Activated CD8-positive, alpha-beta T cell treated with anti-CD3 and anti-CD28 coated beads for 36 hours (primary cell): ENCODE measurements at regions not wholly inside any gene's neighbourhood (a gene's known extent, or its start where the extent isn't known, plus 50 kb on each side); places are given as distances from the start of the nearest gene placed in this dataset.

Experiments
- ATAC-seq: fragments of 200-7000 bp; cut with Tn5 transposase; one replicate; pipeline ENCODE4 v1.10.0; 2021; ENCODE audit warnings: mild to moderate bottlenecking, moderate library complexity
- CTCF ChIA-PET: fragments of 350-600 bp; sonication (Branson Sonifier 250); formaldehyde crosslinking; loops from one replicate; lab custom pipeline; 2021; ENCODE audit warnings: antibody characterized with exemption; lab: Charles Lee
- POLR2A ChIA-PET: fragments of 350-600 bp; sonication (Branson Sonifier 250); formaldehyde crosslinking; loops from one replicate; lab custom pipeline; 2021; ENCODE audit warnings: antibody characterized with exemption; lab: Charles Lee
- DNase-seq: peaks from one replicate; pipeline ENCODE4 v3.0.0-alpha.2; 2020
- H3K27ac Mint-ChIP-seq: one replicate; pipeline ENCODE4 v1.8.0; 2021; ENCODE audit warnings: mild to moderate bottlenecking, mixed read lengths
- H3K27me3 Mint-ChIP-seq: one replicate; pipeline ENCODE4 v1.8.0; 2021; ENCODE audit warnings: mixed read lengths
- H3K36me3 Mint-ChIP-seq: one replicate; pipeline ENCODE4 v1.8.0; 2021; ENCODE audit warnings: low read depth, mixed read lengths
- H3K4me1 Mint-ChIP-seq: one replicate; pipeline ENCODE4 v1.8.0; 2021; ENCODE audit warnings: low read depth, mixed read lengths
- H3K4me3 Mint-ChIP-seq: one replicate; pipeline ENCODE4 v1.8.0; 2021; ENCODE audit warnings: mild to moderate bottlenecking, moderate library complexity, mixed read lengths
- H3K9me3 Mint-ChIP-seq: one replicate; pipeline ENCODE4 v1.8.0; 2021; ENCODE audit warnings: mixed read lengths
- intact Hi-C: fragments of 100-400 bp; cut with micrococcal nuclease; formaldehyde crosslinking; loops from one replicate; pipeline ENCODE4 v1.10.0; 2022
- TF ChIP-seq, protein P1 (sequence below): fragments of 200-600 bp; IDR thresholded peaks from one replicate; pipeline ENCODE4 v1.8.0; 2022; ENCODE audit warnings: antibody characterized with exemption, mild to moderate bottlenecking

DNA sequence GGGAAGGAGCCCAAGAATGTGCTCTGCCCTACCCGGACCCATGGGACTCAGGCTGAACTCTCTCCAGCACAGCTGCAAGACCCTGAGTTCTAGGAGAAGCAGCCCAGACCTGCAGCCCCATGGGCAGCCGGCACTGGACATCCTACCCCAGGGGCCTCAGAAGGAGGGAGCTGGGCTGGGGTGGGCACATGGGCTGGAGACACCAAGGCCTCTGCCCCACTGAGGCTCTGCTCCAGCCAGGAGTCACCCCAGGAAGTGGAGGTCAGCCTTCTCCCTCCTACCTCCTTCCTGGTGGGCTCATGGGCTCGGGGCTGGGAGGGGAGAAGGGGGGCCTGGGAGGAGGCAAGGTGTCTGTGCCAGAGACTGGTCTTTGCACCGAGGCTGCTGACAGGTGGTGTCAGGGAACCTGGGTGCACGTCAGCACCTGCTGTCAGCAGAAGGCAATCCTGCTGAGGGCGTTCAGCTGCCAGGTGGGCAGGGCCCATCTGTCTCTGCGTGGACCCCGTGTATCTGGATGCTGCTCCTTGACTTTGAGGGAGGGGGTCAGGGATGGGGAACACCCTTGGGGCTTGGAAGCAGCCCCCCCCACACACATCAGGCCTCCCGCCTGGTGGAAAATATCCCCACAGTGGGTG is 95.2 kb downstream of the PDGFA start:
- no peak for ATAC-seq
- CTCF ChIA-PET, result no interaction called here
- Mint-ChIP-seq H3K27me3 (no peaks in the 10 kb centered on the region), H3K4me1 (no peaks in the 10 kb centered on the region), H3K9me3 (no peaks in the 10 kb centered on the region), H3K27ac (no peak overlapping the region), H3K36me3 (no peaks in the 10 kb centered on the region), H3K4me3 (no peak overlapping the region)
- TF ChIP-seq, protein P1, sequence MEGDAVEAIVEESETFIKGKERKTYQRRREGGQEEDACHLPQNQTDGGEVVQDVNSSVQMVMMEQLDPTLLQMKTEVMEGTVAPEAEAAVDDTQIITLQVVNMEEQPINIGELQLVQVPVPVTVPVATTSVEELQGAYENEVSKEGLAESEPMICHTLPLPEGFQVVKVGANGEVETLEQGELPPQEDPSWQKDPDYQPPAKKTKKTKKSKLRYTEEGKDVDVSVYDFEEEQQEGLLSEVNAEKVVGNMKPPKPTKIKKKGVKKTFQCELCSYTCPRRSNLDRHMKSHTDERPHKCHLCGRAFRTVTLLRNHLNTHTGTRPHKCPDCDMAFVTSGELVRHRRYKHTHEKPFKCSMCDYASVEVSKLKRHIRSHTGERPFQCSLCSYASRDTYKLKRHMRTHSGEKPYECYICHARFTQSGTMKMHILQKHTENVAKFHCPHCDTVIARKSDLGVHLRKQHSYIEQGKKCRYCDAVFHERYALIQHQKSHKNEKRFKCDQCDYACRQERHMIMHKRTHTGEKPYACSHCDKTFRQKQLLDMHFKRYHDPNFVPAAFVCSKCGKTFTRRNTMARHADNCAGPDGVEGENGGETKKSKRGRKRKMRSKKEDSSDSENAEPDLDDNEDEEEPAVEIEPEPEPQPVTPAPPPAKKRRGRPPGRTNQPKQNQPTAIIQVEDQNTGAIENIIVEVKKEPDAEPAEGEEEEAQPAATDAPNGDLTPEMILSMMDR, result no peak
- intact Hi-C loops, result no loop called here
- no peak for DNase-seq
- POLR2A ChIA-PET, result no interaction called here

DNA sequence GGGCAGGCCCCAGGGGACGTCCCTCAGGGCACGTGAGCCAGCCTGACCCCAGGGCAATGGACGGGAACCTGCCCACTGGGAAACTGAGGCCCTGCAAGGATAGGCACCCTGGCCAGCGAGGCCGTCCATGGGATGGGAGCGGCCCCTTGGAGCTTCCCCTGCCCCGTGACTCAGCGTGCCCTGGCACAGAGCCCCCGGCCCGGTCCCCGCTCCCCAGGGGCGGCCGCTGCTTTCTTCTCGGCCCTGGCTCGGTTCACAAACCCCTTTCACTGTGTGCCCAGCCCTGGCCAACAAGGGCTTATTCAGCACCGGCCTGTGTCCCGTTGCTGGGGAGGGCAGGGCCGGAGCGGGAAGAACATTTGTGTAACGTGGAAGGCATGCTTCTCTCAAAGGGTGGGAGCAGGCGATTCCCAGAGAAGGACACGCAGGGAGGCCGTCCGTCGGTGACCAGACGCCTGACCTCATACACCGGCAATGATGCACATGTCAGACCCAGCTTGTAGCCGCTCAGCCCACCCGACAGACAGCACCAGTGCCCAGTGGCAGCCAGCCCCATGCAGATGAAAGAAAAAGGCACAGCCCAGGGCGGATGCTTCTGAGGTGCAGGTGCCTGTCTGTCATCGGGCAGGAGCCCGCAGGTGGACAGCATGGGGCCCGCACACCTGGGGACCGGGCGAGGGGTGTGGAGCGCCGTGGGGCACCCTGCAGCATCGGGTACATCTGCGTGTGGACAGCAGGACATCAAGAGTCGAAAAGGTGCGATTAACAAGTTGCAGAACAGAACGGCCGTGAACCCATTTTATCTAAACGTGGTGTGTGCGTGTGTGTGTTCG is 94.5 kb downstream of the PDGFA start:
- Mint-ChIP-seq H3K9me3 (no peaks in the 10 kb centered on the region), H3K4me1 (no peaks in the 10 kb centered on the region), H3K36me3 (no peaks in the 10 kb centered on the region), H3K27ac (no peak overlapping the region), H3K4me3 (no peak overlapping the region), H3K27me3 (no peaks in the 10 kb centered on the region)
- intact Hi-C loops, result no loop called here
- ATAC-seq, result no peak
- POLR2A ChIA-PET, result no interaction called here
- no peak for DNase-seq
- TF ChIP-seq, protein P1, result no peak
- CTCF ChIA-PET, result no interaction called here

DNA sequence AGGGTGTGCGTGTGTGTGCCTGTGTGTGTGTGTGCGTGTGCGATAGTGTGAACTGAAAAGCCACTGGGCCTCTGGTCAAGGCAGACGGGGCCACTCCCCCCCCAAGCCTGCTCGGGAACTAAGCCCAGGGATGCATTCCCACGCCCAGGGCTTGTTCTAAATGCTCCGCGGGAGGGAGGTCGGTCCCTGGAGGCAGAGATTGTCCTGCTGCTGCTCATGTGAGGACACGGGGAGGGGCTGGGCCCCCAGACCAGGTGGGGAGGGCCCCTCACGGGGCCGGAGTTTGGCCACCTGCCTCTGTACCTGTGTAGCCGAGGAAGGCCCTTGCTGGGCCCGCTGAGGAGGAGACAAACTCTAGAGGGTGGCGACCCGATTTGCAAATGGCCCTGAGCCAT is 93.9 kb downstream of the PDGFA start:
- H3K9me3 Mint-ChIP-seq, result no peaks in the 10 kb centered on the region
- TF ChIP-seq, protein P1, result no peak
- ATAC-seq (no peak), DNase-seq (no peak)
- no peak overlapping the region for H3K4me3 Mint-ChIP-seq
- no peaks in the 10 kb centered on the region for H3K4me1 Mint-ChIP-seq
- POLR2A ChIA-PET, result no interaction called here
- intact Hi-C loops, result no loop called here
- H3K27me3 Mint-ChIP-seq, result no peaks in the 10 kb centered on the region
- CTCF ChIA-PET, result no interaction called here
- no peak overlapping the region for H3K27ac Mint-ChIP-seq
- no peaks in the 10 kb centered on the region for H3K36me3 Mint-ChIP-seq

DNA sequence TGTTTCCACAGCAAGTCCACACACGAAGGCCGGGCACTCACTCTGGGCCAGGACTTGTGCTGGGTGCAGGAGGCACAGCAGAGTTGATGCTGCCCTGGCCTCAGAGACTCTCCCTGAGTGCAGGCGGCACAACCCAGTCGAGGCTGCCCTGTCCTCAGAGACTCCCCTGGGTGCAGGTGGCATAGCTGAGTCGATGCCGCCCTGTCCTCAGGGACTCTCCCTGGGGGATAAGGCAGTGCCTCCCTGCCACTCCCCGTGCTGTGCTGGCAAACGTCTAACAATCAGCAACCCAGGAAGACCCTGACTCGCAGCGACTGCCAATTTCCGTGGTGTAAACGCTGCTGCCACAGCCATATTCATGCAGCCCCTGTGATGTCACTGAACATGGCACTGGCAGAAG is 93.1 kb downstream of the PDGFA start:
- no peaks in the 10 kb centered on the region for H3K9me3 Mint-ChIP-seq
- no peaks in the 10 kb centered on the region for H3K36me3 Mint-ChIP-seq
- CTCF ChIA-PET, result no interaction called here
- DNase-seq (no peak), ATAC-seq (no peak)
- POLR2A ChIA-PET, result no interaction called here
- H3K27ac Mint-ChIP-seq, result no peak overlapping the region
- no peaks in the 10 kb centered on the region for H3K27me3 Mint-ChIP-seq
- H3K4me1 Mint-ChIP-seq, result no peaks in the 10 kb centered on the region
- intact Hi-C loops, result no loop called here
- TF ChIP-seq, protein P1, result no peak
- H3K4me3 Mint-ChIP-seq, result no peak overlapping the region

DNA sequence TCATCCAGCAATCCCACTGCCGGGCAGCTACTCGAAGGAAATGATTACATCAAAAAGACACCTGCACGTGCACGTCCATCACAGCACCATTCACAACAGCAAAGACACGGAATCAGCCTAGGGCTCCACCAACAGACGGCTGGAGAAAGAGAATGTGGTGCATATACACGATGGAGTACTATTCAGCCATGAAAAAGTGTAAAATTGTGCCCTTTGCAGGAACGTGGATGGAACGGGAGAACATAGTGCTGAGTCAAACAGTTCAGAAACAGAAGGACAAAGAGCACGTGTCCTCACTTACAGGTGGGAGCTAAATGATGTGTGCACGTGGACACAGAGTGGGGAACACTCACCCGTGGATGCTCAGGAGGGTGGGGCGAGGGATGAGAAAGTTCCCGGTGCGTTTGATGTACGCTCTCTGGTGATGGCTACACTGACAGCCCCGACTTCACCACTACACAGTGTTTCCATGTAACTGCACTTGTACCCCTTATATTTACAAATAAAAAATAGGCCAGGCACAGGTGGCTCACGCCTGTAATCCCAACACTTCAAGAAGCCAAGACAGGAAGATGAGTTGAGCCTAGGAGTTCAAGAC is 92.0 kb downstream of the PDGFA start:
- DNase-seq (no peak), ATAC-seq (no peak)
- ChIA-PET CTCF (no interaction called here), POLR2A (no interaction called here)
- no peaks in the 10 kb centered on the region for H3K27me3 Mint-ChIP-seq
- no peaks in the 10 kb centered on the region for H3K36me3 Mint-ChIP-seq
- no peak overlapping the region for H3K27ac Mint-ChIP-seq
- H3K4me3 Mint-ChIP-seq, result no peak overlapping the region
- intact Hi-C loops, result no loop called here
- no peaks in the 10 kb centered on the region for H3K9me3 Mint-ChIP-seq
- H3K4me1 Mint-ChIP-seq, result no peaks in the 10 kb centered on the region
- TF ChIP-seq, protein P1, result no peak
